ENCODE measurements at regions not wholly inside any gene's neighbourhood (a gene's known extent, or its start where the extent isn't known, plus 50 kb on each side); places are given as distances from the start of the nearest gene placed in this dataset.

- intact Hi-C loops (cut with DNase I): no loop called here
- 83 to 85% methylated on average over 2 of the region's 2 CpGs for WGBS, 2 donors
Observed at GRCh38 chr5:108432024-108432423, 50.1 kb upstream of the FBXL17 start.

More at GRCh38 chr5:108432024-108432423, 50.1 kb upstream of the FBXL17 start:
- no peaks in the 10 kb centered on the region for H3K36me3 ChIP-seq
- no peak for DNase-seq
- H3K4me1 ChIP-seq: no peaks in the 10 kb centered on the region
- H3K9me3 ChIP-seq: no peaks in the 10 kb centered on the region
- no peaks in the 10 kb centered on the region for H3K27me3 ChIP-seq
- TF ChIP-seq POLR2A (IDR thresholded peaks at IDR 0.05) (no peak), EP300 (IDR thresholded peaks at IDR 0.05) (no peak), CTCF (IDR thresholded peaks at IDR 0.05) (no peak), POLR2AphosphoS5 (IDR thresholded peaks at IDR 0.05) (no peak)
- no peak overlapping the region for H3K27ac ChIP-seq
- H3K4me3 ChIP-seq: no peak overlapping the region
